ENCODE measurements at regions not wholly inside any gene's neighbourhood (a gene's known extent, or its start where the extent isn't known, plus 50 kb on each side); places are given as distances from the start of the nearest gene placed in this dataset.
A peak's percentile ranks its signal among the peaks of the same experiment; 100 is the strongest.
"Not testable (repeated sequence)": the region's sequence is repeated elsewhere in the genome, so short reads cannot be mapped to it uniquely, and the experiment has no call there.

DNA sequence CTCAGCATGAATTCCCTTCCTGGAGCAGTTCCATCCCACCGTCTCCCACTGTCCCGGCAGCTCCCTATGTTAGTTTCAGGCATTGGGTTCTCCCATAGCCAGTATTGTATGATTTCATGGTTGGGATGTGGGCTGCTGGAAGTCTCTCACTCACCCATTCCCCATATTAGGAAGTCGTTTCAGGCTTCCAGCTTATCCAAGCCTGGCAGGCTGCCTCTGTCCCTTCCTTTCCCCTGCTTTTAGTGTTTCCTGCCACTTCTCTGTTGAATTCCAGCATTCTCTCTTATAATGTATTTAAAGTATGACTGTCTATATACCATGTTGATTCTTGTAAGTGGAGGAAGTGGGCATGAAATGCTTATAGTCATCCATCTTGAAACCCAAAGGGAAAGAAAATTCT is 309.7 kb upstream of the RBMS3 start:
- DNase-seq = no peak

DNA sequence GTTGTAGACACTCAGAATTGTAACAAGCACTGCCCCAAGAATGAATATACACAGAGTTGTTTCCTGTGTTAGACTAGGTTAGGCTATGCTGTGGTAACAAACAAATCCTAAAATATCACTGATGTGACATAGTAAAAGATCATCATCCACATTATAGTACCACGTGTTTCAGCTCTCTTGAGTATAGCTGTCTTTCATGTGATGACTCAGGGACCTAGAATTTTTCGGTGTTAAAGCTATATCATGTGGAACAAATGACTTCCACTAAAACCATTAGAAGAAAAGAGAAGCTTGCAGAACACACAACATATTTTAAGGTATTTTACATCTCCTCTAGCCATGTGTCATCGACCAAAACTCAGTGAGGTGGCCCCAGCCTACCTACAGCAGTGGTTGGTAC is 307.9 kb upstream of the RBMS3 start:
- no peak for DNase-seq

DNA sequence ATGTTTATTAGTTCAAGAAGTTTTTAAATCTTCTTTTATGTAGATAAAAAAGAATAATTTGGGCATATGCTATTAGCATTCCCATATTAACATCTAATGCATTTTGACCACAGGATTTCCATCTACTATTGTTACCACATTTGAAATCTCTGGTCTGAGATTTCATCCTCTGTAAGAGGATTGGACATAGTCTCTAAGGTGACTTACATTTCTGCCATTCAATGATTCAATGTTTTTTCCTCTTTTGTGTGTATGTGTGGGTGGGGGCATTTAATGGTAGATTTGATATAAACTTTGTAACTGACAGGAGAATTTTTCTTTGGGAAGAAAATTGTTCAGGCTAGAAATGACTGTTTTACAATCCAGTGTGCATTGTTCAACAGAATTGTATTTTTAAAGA is 307.3 kb upstream of the RBMS3 start:
- DNase-seq = no peak

DNA sequence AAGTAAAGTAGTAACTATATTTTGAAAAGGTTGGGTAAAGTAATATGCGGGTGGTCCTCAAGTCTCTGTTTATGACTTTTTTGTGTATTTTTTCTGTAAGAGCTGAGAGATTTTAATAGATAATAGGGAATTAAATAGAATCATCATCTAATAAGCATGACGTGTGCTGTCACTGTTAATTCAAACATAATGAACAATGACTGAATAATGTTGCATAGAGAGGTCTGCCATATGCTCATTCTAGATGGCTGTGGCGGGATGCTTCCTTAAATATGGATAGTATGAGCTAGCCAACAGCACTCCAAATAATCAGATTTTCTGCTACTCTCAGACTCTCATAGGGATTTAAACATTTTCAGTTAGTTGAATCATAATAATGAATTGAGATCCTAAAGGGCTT is 302.8 kb upstream of the RBMS3 start:
- peak; percentile 20 for DNase-seq

DNA sequence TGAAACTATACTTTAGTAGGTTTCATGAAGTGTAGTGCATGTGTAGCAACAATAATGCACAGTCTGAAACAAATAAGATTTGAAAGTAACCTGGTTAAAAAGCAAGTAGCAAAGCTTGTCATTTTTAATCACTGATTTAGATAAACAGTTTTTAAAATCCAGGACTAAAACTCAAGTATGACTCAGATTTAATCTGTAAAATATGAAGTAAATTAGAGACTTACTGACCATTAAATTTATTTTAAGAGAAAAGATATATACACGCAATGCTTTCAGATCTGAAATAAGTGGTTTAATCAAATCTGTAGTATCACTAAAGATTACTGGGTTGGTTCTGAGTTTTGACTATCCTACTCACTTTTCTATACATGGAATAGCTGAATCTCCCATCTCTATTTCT is 300.7 kb upstream of the RBMS3 start:
- DNase-seq = no peak

DNA sequence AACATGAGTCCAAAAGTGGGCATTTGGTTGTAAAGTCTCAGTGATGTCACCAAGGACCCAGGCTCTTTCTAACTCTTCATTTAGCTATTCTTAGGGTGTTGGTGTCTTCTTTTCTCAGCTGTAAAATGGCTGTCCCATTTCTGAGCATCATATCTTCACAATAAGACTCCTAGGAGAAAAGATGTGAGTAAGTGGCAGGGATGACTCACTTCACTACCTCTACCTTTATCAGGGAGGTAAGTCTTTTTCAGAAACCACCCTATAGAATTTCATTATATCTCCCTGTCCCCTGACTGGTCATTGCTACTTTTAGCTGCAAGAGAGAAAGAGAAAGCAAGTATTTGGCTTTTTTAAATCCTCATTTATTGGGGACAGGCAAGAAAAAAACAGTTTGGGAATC is 300.2 kb upstream of the RBMS3 start:
- no peak for DNase-seq

DNA sequence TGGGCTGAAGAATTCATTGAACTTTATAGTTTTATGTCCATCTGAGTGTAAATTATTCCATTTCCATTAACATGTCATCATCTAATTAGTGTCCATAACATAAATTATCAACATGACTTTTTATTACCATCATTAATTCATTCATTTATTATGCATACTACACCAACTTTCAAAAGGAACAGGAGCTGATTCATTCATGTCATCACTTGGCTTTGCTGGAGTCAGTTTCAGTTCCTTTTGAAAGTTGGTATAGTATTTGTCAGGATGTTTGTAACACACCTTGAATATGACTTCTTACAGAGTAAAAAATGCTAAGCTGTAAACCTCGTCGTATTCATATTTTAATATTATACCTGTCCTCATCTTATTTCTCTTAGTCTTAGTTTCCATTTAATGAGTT is 298.0 kb upstream of the RBMS3 start:
- DNase-seq = no peak

DNA sequence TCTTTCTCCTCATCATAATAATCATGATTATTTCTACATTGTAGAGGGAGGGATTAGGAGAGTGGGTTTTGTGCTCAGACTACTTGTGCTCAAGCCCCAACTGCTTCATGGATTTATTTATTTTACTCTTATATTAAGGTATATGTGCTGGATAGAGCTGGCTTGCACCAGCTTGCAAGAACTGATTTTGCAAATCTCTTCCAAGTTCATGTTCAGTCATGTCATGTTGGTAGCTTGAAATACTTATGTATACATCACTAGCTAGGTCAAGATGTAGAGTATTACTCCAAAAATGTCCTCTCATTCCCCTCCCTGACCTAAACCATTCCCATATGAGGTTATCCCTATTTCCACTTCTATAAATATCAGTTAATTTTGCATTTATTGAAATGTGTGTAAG is 293.9 kb upstream of the RBMS3 start:
- no peak for DNase-seq

DNA sequence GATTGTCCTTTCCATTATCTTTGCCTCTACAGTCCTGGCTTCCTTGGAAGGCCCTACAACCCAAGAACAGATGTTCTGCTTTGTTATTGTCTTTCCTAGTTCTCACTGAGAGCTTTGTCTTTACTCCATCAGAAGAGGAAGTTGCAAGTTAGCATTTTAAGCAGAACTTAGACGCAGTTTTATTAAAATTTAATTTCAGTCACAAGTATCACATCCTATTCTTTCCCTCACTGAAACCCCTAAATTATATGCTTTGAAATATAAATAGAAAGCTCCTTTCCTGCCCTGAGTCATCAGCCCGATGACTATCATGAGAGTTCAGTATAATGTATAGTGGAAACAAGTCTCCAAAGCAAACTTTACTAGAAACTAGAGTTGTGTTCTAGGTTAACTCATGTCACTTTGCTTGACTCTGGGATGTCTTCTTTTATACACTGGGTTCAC is 291.2 kb upstream of the RBMS3 start:
- no peak for DNase-seq

DNA sequence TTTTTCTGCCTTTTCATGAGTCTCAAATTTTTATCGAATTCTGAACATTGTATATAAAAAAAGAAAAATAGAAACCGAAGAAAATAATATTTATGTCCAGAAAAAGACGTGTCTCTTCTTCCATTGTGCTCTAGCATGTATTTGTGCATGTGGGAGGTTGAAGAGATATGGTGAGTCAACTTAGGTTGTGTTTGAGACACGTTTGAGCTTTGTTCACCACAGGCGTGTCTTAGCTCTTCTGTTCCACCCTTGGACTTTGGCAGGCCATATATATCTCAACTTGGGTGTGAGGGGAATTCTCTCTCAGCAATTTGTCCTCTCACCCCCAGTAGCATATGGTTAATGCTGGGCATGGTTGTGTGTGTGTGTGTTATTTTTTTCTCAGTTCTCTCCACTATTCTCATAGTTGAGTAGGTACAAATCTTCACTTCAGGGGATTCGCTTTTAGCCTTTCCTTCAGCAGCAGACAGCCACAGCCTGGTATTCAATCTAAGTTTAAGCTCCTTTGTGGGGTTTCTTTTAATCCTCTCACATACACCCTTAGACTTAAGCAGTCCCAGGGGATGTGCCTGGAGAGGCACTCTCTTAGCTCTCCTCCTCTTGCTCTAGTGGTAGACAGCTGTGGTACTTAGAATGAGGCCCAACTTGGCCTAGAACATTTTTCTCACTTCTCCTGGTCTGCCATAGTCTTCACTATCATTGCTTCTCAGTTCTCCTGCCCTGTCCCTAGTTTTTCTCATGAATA is 286.5 kb upstream of the RBMS3 start:
- peak; percentile 2 for DNase-seq

DNA sequence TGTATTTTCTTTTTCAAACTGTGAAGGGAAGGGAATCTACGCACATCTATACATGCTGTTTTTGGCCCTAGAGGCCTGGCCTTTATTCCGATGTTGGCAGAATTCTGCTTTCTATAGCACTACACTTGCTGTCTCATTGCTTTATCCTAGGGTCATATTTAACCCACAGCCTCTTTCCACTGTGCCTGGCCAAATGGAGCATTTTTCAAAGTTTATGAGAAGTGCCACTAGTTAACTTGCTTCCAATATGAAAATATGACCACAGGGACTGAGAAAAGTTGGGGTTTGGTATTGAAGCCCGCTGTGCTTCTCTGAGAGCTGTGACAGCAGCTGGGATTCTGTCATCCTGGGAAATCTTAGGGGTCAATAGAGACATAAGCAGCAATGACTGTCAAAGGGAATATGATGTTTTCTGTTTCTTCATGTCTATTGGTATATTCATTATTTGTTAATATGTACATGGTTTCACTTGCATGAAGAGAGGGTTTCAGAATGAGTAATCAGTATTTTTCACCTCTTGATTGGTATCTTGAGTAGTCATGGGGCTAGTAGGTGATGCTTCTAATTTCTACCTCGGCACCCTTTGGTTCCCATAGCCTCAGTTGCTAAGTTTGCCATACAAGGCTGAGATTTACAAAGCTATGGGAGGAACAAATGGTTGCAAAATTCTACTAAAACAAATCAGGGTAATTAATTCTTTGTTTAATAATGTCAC is 275.8 kb upstream of the RBMS3 start:
- DNase-seq = no peak

DNA sequence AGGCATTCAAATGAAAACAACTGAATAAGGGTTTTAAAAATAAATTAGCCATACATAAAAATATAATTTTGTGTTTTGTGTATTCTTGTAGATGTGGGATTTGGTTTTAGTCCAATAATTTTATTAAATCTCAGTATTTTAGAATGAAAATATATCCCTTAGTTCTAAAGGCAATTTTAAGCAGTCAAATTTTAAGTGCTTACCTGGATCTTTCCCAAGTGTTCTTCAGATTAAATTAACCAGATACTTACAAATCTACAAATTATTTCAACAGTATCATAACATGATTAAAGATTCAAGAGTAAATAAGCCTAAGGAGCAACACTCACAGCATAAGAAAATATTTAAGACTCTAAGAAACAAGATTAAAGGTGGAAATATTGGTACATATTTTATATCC is 275.0 kb upstream of the RBMS3 start:
- no peak for DNase-seq

DNA sequence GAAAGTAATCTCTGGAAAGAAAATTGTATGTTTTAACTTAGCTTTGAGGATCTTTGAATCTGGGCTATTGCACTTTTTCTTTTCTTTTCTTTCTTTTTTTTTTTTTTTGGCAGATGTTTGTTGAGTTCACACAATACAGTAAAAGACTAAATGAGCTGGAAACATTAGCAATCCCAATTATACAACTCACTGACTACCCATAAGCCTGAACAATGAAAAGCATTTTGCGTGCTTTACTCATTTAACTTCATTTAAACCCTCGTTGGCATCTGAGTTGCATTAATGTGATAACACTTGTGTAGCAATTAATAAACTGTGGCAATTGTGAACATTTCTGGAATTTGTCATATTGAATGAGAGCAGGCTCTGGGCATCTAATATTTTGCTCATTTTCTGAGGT is 269.4 kb upstream of the RBMS3 start:
- peak; percentile 28 for DNase-seq

DNA sequence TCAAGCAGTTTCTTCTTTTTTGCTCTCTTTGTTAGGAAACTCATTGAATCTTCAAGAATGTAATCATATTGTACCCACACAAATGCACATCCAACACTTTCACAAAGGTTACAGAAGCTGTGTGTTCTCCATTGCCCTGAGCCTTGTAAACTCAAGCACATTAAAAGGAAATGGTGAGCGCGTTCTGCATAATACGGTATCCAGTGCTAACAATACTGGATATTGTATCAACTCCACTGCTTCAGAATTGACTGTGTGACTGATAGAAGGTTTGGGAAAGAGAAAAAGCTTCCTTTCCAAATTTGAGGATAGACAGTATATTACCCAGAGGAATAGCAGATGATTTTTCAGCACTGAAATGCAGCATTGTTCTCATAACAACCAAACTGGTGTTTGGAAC is 268.9 kb upstream of the RBMS3 start:
- DNase-seq = no peak

DNA sequence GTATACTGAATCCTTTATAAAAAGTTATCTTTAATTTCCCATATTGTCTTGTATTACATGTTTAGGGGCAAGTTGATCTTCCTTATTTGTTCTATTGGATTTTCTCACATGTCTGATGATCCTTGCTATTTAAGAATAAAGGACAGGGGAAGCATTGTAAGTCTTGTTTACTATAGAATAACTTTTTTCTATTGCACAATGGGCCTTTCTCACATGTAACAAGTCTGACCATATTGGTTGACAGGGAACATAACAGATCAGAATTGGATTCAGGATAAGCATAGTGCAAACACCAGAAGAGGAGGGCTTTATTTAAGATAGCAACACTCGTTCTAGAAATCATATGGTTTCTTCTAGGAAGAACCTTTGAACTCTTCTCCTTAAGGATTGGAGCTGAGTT is 257.9 kb upstream of the RBMS3 start:
- DNase-seq = no peak

DNA sequence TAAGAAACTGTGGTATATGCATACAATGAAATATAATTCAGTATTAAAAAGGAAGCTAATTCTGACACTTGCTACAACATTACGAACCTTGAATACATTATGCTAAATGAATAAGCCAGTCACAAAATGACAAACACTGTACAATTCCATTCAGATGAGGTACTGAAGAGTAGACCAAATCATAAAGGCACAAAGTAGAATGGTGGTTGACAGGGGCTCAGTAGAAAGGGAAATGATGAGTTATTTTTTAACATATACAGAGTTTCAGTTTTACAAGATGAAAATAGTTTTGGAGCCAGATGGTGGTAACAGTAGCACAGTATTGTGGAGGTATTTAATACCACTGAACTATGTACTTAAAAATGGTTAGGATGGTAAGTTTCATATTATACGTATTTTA is 254.6 kb upstream of the RBMS3 start:
- DNase-seq = no peak

DNA sequence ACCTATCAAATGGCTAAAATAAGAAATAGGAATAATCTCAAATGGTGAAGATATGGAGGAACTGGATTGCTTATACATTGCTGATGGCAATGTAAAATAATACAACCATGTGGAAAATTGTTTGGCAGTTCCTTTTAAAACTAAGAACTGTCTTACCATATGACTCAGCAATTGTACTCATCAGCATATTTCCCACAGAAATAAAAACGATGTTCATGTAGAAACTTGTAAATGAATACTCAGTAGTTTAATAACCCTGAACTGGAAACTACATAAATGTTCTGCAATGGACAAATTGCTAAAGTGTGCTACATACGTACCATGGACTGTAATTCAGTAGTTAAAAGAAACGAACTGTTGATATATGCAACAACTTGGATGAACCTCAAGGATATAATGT is 253.9 kb upstream of the RBMS3 start:
- no peak for DNase-seq

DNA sequence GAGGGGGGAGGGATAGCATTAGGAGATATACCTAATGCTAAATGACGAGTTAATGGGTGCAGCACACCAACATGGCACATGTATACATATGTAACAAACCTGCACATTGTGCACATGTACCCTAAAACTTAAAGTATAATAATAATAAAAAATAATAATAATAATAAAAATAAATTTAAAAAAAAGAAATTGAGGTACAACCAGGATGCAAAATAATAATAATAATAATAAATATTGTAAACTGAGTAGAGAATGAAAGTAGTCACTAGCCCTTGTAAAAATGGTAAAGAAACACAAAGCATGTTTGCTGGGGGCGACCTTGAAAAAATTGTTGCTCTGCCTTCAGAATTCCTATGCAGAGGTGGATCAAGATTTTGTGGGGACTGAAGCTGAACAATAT is 249.7 kb upstream of the RBMS3 start:
- DNase-seq = not testable (repeated sequence)

DNA sequence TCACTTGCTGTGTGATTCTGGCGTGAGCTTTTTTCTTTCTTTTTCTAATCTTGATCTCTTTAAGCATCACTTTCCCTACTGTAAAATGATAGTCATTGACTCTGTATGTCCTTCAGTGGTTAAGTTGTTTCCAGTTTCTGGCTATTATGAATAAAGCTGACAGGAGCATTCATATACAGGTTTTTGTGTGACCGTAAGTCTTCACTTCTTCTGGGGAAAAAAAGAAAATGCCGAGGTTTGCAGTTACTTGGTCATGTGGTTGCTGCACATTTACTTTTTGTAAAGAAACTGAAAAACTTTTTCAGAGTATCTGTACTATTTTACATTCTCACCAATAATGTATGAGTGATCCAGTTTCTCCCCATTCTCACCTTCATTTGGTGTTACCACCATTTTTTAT is 247.4 kb upstream of the RBMS3 start:
- DNase-seq = no peak

DNA sequence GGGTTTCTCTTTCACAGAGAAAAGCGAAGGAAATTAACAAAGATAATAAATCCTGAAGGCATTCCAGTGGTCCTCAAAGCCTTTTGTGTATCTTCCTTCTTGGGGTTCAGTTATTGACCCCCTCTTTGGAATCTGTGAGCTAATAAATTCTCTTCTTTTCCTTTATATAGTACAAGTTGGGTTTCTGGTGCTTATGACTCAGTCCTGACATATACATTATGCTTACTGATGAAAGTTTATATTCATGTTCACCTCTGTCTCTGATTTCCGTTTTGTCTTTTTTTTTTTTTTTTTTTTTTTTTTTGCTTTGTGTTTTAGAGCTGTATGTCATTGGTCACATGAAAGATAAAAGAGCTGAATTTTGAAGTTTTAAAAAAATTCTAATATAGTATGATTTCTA is 230.7 kb upstream of the RBMS3 start:
- DNase-seq = no peak

DNA sequence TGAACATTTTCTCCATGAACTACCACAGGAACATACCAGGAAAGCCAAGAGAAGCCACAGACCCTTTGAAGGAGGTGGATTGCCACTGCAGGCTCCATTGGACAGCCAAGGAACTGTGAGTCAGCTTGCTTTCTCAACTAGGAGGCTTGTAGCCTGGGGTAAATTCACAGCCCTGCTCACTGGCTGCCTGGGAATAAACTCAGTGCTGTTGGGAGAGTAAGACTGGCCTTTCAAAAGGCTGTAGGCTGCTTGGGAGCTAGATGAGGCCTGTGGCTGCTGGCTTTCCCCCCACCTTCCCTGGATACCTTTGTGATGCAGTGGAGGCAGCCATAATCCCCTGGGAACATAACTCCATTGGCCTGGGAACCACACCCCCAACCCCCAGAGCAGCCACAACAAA is 223.5 kb upstream of the RBMS3 start:
- no peak for DNase-seq

DNA sequence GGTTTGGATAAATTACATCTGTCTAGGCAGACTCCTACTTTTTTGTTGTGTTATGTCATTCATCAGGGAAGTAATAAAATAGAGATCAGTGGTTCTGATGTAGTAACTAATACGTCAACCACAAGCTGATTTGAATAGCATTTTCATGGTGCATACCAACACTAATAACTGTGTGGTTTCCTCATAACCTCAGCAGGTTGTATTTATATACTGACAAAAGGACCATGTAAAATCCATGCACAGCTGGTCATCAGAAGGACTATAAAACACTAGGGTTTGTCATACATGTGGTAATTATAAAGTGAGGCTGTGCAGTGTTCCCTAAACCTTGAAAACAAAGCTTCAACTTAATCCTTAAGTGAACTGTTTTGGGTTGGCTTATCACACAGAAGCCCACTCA is 216.8 kb upstream of the RBMS3 start:
- DNase-seq = no peak

DNA sequence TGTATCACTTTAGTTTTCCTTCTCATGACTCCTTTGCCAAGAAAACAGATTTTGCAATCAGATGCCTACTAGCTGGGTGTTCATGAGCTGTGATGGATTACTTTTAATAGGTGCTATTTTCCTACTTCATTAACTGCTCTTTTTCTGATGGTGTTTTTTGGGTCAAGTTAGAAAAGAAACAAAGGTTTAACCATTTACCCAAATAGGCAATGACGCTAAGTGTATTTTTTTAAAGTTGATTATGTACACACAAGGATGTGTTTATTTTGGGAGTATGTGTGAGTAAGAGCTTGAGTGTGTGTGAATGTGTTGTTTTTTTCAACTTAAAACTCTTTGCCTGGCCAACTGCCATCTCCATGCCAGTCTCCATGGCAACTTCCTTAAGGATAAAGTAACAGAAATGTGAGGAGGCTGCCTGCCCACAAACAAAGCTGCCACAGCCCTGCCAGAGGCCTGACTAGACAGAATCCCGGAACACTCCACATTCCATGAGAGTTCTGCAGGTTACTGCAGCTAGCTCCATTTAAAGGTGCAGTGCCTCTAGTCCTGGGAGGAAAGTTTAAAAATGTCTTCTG is 215.6 kb upstream of the RBMS3 start:
- peak; percentile 83 for DNase-seq

DNA sequence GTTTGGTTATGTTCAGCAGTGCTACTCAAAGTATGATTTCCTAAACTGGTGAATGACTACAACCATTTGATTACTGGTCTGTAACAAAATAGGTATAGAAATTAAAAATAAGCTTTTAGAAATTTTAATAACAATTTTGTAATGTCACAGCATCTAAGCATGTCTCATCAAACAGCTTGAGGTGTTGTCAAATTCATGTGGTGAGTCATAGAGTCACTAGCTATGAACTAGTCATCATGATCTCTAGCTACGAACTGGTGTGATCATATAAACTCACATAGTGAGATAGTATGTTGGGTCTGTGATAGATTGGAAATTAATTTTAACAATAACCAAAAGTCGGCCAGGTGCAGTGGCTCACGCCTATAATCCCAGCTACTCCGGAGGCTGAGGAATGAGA is 213.9 kb upstream of the RBMS3 start:
- no peak for DNase-seq

Measured in NCI-H2171 treated with DMSO at 0.1 percent for 48 hours (cell line).